Epidermal melanocyte (primary cell): ENCODE measurements at regions not wholly inside any gene's neighbourhood (a gene's known extent, or its start where the extent isn't known, plus 50 kb on each side); places are given as distances from the start of the nearest gene placed in this dataset.
"Not testable (repeated sequence)": the region's sequence is repeated elsewhere in the genome, so short reads cannot be mapped to it uniquely, and the experiment has no call there.

Experiments used
- DNase-seq: peaks from one replicate; pipeline ENCODE4 v3.0.0; 2011; ENCODE audit warnings: low spot score; ENCODE audit not compliant: insufficient read length

DNA sequence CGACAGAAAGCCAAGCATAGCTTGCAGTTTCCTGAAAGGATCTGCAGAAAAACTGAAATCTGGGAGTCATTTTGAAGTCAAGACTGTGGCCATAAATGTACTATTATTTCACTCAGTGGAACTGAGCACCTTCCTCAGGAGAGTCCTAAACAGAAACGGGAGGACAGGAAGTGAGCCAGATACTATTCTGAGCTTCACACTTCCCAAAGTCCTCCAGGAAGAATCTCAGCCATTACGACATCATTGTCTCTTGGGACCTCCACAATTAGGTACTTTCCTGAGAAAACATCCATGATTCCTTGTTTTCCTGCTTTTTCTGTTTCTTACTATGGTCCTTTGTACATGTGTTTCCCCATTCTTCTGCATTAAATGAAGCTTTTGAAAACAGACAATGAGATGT, 299.2 kb upstream of the USP25 start:
- DNase-seq: no peak

- no peak for DNase-seq
These were observed 298.7 kb upstream of the USP25 start for GRCh38 chr21:15431053-15431452.

- DNase-seq: no peak
These were observed 296.7 kb upstream of the USP25 start for GRCh38 chr21:15433091-15433490.

DNA sequence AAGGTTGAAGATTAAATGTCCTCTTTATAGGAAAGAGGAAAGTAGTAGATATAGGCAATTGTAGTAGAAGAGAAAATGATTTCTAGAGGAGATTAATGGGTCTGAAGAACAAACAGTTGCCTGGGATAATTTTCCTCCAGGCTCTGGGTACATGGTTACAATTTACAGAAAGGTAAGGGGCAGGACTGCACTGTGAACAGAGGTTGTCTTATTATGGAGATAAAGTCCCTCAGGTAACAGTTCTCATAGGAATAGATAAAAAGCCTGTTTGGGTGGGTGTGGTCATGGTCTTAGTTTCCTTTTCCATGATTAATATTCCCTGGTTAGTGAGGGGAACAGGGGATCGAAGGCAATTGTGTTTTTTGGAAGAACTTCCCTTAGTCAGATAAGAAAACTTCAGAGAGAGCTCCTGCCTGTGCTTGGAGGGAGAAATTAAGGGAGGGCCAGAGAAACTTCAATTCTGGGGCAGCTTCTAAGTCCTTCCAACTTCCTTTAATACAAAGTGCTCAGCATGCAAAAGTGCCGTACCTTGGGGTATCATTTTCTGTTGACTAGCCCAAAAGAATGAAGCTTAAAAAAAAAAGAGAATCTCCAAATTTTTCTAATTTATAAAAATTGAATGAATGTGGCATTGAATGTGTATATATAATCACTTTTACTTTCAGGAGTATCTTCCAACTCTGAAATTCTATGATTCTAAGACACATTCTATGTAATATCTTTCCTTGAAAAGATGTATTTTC, 295.4 kb upstream of the USP25 start:
- no peak for DNase-seq

- no peak for DNase-seq
These were observed 293.8 kb upstream of the USP25 start for GRCh38 chr21:15436031-15436430.

DNA sequence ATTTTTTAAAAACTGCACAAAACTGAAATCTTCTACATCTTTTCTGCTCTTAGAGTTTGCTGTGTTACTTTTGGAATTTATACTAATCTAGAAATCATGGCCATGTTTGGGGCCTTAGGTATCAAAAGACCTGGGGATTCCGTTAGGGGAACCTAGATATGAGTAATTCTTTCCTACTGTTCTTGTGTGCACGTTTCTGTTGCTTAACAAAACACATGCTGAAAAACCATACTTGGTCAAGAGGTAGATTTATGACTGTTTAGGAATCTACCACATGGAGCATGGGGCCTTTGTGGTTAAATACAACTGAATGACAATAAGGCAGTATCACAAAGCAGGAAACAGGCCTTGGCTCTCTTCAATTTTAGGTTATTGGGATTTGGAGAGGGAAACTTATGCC, 291.9 kb upstream of the USP25 start:
- no peak for DNase-seq

GRCh38 chr21:15439726-15440125, 290.1 kb upstream of the USP25 start:
- DNase-seq: no peak

- DNase-seq: no peak
These were observed 288.7 kb upstream of the USP25 start for GRCh38 chr21:15441060-15441493.

DNA sequence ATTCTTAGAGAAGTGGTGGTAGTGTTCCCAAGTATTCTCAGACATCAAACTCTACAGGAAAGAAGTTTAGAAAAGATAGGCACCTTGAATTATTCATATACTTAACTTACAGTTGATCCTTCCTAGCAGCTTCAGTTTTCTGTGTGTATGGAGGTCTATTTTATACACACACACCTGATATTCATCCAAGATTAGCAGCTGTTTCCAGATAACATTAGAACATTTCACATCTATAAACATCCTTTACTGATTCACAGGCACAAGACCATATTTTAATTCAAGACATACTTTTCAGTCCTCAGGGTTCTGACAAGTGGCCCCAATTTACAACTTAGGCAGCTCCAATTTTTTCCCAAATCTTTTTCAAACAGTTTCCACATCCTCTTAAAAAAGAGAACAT, 287.8 kb upstream of the USP25 start:
- DNase-seq: no peak

DNA sequence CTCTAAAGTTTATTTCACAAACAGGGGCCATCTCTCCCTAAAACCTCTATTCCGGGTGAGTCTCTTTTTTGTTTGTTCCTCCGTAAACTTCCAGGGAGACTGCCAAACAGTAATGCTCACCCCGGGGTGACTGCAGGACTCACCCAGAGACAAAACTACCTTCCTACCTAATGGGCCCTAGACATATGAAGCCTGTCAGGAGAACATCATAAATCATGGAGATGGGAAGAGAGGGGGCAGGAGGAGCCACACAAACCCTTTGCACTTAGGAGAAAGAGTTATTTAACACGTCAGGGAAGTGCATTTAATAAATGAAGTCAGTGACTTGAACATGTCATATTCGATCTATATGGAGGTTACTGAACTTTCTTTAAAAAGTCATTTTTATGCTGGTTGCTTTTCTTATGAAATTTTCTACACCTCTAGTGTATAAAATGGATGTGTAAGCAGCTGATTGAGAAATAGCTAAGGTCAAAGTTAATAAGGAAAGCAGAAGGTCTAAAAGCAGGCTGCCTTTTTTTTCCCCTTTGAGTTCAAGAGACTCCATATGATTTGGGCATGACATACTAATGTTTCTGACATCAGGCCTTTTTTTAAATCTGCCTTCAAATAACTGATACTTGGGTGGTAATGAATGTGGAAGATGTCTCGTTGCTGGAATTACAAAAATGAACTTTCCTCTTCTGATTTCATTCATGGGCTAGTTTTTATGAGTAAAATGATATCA, 286.9 kb upstream of the USP25 start:
- DNase-seq: no peak

GRCh38 chr21:15443740-15444117, 286.1 kb upstream of the USP25 start:
- DNase-seq: no peak

DNA sequence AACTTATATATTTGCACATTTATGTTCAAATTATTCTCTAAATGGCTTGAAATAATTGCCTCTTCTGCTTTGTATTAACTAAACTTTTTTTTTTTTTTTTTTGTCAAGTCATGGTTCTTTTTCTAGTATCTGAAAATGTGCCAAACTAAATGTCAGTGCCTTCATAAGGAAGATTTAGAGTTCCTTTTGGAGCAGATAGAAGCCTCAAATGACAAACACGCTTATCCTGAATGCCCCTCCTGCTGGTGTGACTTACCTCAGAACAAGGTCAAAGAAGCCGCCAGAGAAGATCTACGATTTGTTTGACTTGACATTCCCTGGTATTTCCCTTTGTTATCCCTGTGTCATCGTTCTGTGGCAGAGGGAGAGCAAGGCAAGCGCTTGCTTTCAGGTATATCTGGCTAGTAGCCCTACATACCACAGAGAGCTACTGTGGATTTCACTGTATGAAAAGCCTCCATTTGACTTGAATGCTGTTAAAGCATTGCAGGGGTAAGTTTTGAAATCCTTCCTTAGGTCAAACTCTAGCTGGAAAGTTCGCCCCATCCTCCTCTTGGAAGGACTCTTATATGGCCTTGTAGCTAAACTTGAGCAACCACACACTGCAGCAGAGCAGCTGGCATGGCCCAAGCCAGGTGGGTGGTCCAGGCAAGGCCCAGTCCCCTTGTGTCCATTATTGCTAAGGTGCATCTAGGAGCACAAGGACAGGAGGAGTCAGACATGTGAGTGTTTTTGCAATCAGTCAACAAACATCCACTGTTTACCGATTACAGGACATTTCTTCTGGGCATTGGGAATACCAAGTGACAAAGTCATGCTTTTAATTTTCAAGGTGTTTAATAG, 285.4 kb upstream of the USP25 start:
- DNase-seq: no peak

DNA sequence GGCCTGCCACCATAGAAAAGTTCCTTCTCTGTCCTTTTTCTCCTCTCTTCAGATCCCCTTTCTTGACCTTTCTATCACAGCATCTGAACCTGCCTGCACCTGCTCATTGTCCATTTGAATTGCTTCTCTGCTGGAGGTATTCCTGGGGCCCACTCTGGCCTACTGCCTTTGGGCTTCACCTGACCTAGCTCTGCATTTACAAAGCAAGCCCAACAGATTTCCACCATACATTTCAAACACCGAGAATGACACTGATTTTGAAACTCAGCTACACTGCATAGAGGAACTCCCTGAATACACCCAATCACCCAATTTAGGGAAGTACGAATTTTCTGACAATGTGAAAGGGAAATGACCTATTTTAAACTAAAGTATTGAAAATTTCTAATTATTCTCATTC, 284.5 kb upstream of the USP25 start:
- no peak for DNase-seq

GRCh38 chr21:15446223-15446622, 283.6 kb upstream of the USP25 start:
- no peak for DNase-seq

DNA sequence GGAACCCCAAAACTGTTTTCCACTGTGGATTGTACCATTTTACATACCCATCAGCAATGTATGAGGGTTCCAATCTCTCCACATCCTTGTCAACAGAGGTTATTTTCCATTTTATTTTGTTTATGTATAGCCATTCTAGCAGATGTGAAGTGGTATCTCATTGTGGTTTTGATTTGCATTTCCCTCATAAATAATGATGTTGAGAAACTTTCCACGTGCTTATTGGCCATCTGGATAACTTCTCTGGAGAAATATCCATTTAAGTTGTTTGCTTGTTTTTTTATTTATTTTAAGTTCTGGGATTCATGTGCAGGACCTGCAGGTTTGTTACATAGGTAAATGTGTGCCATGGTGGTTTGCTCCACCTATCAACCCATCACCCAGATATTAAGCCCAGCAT, 280.2 kb upstream of the USP25 start:
- DNase-seq: no peak

GRCh38 chr21:15453261-15453660, 276.5 kb upstream of the USP25 start:
- no peak for DNase-seq

GRCh38 chr21:15453785-15454184, 276.0 kb upstream of the USP25 start:
- not testable (repeated sequence) for DNase-seq

GRCh38 chr21:15454931-15455330, 274.9 kb upstream of the USP25 start:
- not testable (repeated sequence) for DNase-seq

- no peak for DNase-seq
These were observed 273.8 kb upstream of the USP25 start for GRCh38 chr21:15455819-15456462.

- no peak for DNase-seq
These were observed 271.8 kb upstream of the USP25 start for GRCh38 chr21:15457965-15458364.

GRCh38 chr21:15462092-15462491, 267.7 kb upstream of the USP25 start:
- no peak for DNase-seq

DNA sequence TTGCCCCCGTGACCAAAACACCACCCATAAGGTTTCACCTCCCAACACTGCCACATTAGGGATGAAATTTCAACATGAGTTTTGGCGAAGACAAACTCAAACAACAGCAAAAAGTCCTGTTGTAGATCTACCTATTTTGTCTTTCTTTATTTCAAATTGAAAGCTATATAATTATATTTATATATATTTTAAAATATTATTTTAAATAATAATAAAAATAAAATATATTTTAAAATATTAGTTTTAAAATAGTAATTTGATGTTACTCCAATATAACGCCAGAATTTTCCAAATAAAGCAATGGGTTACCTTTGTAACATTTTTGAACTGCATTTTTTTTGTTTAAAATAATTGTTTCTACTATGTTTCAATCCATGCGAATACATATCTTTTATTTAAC, 263.5 kb upstream of the USP25 start:
- no peak for DNase-seq
